HG02943 (cell line): ENCODE measurements at regions not wholly inside any gene's neighbourhood (a gene's known extent, or its start where the extent isn't known, plus 50 kb on each side); places are given as distances from the start of the nearest gene placed in this dataset.
"Not testable (repeated sequence)": the region's sequence is repeated elsewhere in the genome, so short reads cannot be mapped to it uniquely, and the experiment has no call there.

Experiments used
- ATAC-seq: cut with Tn5 transposase; IDR thresholded peaks from one replicate; pipeline ENCODE4 v1.9.1; 2021; ENCODE audit warnings: mild to moderate bottlenecking, low read depth, moderate library complexity; ENCODE audit not compliant: unreplicated experiment

DNA sequence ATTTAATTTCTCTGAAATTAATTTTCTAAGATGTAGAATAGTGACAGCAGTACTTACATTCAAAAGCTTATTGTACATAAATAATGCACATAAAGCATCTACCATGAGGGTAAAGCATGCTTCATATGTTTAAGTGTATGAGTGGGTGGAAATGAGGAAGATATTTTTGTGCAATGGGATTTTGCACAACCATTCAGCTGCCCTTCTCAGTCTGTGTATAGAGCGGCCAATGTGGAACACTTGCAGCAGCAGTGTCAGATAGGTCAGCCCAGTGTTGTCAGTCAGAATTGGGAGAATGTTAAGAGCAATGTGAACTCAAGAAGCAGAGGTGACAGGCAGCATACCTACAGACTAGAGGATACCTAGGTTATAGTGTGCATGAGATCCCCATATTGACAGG, 72.5 kb upstream of the ATP2B1 start:
- no peak for ATAC-seq

DNA sequence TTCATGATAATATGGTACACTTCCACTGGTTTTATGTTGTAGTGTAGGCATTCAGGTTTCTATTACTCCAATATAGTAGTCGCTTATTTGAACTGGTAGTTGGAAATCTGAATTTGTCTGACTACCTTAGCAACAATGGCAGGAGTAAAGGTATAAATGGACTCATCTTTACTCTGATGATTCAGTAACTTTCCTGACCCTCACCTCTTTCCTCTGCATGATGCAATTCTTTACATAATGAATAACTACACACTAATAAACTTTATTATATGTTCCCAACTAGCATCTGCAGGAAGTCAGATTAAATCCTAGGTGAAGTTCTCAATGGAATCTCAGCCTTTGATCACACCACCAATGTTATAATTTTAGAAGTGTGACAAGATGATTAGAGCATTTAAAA, 70.5 kb upstream of the ATP2B1 start:
- ATAC-seq, result no peak

DNA sequence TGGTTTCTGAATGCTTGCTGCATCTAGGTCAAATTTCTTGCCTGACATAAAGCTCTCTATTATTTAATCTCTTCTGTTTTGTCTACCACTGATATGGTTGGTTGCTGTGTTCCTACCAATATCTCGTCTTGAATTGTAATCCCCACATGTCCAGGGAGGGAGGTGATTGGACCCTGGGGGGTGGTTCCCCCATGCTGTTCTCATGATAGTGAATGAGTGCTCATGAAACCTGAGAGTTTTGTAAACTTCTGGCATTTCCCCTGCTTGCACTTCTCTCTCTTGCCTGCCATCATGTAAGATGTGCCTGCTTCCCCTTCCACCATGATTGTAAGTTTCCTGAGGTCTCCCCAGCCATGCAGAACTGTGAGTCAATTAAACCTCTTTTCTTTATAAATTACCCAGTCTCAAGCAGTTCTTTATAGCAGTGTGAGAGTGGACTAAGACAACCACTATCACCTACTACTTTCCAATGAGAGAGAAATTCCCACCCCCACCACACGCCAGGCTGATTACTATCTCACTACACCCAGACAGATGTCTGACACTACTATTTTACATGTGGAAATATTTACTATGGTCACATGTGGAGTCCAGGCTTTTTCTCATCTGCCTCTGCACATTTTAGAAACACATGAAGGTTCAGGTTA, 69.2 kb upstream of the ATP2B1 start:
- no peak for ATAC-seq

DNA sequence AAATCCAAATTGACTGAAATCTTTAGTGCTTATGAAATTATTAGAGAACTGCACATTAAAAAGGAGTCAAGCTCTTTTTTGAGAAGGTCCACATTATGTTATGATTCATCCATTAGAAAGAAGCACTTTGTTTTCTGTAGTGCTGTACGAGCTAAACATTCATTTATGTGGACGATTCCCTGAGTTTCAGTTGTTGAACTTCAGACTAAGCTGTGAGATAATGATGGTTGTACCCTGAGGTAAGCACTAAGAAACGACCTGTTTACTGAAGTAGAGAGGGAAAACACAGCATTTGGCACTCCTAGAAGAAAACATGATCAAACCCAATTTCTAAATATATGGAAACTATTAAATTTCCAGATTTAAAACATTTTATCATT, 67.3 kb upstream of the ATP2B1 start:
- ATAC-seq, result no peak

DNA sequence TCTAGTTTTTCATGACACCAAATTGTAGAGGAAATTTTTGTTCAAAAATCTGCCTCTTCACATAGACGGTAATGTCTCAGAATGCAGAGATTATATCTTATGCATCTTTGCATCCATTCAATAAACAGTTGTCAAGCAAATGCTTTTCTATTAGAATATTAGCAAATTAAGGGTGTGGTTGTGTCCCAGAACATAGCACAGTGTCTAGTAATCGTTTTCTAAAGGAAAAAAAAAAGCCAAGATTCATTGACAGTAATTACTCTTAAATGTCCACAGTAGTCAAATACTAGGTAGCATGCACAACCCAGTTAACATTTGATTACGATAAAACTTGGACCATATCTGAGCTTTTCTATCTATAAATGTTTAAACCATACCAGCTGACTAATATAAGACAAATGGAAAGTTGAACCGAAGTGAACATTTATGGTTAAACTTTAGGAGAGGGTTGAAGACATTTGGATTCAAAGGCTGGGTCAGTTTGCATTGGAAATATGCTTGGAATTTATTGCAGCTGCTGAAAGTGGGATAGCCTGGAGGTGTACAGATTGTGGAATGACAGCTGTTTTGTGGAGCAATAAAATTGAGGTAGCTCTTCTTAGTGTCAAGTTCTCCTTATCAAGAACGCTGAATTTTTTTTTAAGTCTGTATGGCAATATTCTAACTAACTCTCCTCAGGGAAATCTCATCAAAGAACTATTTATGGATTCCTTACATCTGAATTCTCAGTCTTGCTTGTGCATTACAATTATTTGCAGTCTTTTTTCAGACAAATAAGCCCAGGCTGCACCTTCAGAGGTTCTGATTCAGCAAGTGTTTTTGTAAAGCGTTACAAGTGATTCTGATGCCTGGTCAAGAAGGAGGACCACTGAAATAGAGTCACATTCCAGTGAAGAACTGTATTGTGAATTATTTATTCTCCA, 66.7 kb upstream of the ATP2B1 start:
- ATAC-seq, result no peak

DNA sequence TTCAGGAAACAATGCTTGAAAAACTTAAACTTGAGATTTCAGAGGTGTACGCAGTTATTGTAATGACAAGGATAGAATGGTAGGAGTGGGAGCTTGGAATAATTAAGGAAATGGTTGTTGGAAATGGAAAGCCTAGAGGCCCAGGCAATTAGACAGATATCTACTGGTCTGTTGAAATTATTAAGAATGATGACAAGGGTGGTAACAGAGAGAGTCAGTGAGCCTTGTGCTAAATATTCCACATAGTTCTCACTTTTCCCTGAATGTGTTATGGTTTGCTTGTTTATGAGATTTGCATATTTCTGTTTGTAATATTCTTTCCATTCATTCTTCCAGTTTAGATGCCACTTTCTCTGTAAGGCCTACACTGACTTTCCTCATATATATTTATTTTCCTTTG, 66.0 kb upstream of the ATP2B1 start:
- ATAC-seq, result no peak

DNA sequence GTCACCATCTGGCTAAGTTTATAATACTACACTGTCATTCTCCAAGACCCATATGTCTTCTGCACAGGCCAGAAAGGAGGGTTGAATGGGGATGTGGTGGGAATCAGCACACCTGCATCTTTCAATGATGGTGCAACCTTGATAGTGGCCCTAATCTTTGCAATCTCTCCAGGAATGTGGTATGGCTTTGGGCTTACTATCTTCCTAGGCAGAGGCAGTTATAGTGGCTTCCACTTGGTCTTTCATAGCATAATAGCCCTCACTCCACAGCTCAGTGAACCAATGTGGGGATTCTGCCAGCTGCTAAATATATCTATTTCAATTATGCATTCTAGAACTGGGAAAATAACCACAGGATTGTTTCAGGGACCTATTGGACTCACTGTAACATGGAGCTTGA, 61.8 kb upstream of the ATP2B1 start:
- no peak for ATAC-seq

DNA sequence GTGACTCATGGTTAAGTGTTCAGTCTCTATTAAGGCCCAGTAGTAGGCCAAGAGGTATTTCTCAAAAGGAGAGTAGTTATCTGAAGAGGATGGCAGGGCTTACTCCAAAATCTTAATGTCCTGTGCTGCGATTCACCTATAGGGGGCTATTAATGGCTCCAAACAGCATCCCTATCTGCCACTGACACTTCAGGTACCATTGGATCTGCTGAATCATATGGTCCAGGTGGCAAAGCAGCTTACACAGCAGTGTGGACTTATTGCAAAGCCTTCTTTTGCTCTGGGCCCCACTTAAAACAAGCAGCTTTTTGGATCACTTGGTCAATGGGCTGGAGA, 60.8 kb upstream of the ATP2B1 start:
- ATAC-seq, result no peak

DNA sequence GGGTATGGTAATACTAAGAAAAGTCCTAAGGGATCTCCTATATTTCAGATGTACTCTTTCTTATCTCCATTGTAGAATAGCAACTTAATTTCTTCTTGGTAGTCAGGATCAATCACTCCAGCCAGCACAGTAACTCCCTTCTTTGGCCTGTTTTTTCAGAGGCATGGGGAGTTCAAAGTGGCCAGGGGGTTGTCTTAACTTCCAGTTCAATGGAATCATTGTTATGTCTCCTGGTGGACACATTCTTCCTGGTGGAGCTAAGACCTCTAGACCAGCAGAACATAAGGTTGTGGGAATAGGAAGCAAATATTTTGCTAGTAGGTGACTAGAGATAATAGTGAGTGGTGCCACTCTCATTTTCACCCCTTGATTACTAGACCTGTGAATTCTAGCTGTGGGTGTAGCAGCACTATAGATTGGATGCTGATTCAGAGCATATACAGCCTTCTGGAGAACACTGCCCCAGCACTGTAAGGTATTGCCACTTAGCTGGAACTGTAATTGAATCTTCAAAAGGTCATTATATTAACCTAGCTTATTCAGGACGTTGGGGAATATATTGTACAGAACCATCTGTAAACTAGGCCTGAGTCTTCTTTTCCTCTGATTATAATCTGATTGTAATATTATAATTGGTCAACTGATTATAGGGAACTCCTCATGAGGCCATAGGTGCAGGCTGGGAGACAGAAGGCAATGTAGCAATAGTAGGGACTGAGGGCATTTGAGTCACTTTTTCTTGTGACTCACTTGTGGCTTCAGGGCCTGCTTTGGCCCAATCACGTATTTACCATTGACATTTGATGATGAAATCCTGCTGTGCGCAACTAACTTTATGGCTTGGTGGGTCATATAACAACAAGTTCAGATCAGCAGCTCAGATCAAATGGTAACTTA, 60.2 kb upstream of the ATP2B1 start:
- no peak for ATAC-seq

DNA sequence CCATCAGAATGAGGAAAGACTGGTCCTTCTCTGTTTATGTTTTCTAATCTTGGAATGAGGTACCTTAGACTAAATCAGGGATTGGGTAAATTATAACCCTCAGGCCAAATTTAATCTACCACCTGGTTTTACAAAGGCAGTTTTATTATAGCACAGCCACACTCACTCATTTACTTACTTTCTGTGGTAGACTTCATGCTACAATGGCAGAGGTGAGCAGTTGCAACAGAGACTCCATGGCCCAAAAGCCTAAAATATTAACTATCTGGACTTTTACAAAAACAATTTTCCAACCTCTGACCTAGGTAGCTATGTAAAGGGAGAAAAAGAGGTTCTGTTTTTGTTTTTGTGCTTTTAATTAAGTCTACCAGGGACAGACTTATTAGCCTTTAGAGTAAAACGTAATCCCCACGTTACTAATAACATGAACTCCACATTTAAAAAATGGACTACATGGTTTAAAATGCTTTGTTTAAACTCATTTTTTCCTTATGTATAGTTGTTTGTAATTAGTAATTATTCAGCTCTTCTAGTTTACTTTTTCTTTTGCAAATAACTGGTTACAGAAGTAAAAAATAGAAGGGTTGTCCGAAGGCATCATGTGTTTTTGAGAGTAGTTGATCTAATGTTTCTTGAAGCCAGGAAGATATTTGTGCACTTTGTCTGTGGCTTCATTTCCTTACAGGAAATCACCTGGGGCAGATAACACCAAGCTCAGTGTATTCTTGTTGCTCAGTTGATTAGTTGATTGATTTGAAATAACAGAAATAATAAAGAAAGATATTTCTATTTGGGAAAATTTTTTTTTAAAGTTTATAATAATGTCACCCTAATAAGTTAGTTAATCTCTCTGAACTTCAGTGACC, 57.6 kb upstream of the ATP2B1 start:
- peak; percentile 63 for ATAC-seq

DNA sequence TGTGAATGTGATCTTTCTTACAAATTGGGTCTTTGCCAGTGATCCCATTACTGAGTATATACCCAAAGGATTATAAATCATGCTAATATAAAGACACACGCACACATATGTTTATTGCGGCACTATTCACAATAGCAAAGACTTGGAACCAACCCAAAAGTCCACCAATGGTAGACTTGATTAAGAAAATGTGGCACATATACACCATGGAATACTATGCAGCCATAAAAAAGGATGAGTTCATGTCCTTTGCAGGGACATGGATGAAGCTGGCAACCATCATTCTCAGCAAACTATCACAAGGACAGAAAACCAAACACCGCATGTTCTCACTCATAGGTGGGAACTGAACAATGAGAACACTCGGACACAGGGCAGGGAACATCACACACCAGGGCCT, 55.5 kb upstream of the ATP2B1 start:
- not testable (repeated sequence) for ATAC-seq

DNA sequence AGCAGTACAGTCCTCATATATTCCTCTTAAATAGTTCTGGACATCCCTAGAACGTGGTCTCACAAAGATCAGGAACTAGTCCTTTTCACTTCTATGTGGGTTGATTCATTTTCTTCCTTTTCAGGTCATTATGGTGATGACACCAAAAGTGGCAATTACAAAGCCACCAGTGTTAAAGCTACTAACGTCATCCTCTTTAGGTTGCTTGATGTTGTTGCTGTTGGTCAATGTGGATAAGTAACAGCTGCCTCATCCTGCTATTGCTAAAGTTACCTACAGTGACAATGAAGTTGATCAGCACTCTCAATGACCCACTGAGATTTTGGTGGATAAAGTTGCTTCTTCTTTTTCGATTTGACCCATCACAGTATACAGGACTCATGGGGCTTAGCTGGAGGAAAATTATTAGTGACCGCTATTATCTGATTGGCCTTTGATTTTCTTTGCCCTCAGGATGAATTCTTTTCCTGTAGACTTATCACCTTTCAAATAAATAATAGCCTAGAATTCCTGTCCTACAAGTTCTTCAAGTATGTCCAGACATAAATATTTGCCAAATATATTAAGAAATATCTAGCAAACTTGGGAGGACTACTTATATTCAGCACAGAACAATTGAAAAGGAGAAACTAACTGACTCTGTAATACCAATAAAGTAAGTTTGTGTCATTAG, 54.0 kb upstream of the ATP2B1 start:
- no peak for ATAC-seq

DNA sequence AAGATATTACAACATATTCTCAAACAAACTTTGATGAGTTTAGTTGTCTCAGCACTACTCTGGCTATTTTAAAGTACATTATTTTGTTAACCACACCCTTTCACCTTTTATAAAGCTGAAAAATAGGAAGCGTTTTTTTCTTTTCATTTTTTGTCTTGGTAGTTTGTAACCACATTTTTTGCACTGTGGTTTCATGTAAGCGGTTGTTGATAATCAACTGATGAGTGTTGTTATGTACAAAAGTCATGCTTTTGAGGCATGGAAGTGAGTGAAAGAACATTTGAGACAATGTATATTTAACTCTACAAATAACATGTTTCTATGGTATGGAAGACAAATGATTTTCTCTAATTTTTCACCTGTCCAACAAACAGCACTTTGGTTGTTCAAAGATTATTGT, 52.1 kb upstream of the ATP2B1 start:
- no peak for ATAC-seq
